RKO (cell line): ENCODE measurements at regions not wholly inside any gene's neighbourhood (a gene's known extent, or its start where the extent isn't known, plus 50 kb on each side); places are given as distances from the start of the nearest gene placed in this dataset.
A peak's percentile ranks its signal among the peaks of the same experiment; 100 is the strongest.
"Not testable (repeated sequence)": the region's sequence is repeated elsewhere in the genome, so short reads cannot be mapped to it uniquely, and the experiment has no call there.

Source experiments
- DNase-seq: peaks from one replicate; pipeline ENCODE4 v3.0.0-alpha.2; 2016; ENCODE audit warnings: low spot score

- no peak for DNase-seq
These were observed 98.3 kb upstream of the PHACTR1 start for GRCh38 chr6:12618296-12618695.

GRCh38 chr6:12621754-12622153 lies 94.8 kb upstream of the PHACTR1 start:
- DNase-seq = no peak

- DNase-seq = no peak
These were observed 94.0 kb upstream of the PHACTR1 start for GRCh38 chr6:12622566-12622965.

- no peak for DNase-seq
These were observed 92.3 kb upstream of the PHACTR1 start for GRCh38 chr6:12624142-12624837.

GRCh38 chr6:12627053-12627452 lies 89.5 kb upstream of the PHACTR1 start:
- no peak for DNase-seq

GRCh38 chr6:12628327-12628726 lies 88.2 kb upstream of the PHACTR1 start:
- no peak for DNase-seq

GRCh38 chr6:12633746-12634145 lies 82.8 kb upstream of the PHACTR1 start:
- DNase-seq = not testable (repeated sequence)

GRCh38 chr6:12635375-12635774 lies 81.2 kb upstream of the PHACTR1 start:
- DNase-seq = no peak

GRCh38 chr6:12635813-12636212 lies 80.8 kb upstream of the PHACTR1 start:
- no peak for DNase-seq

GRCh38 chr6:12636336-12636735 lies 80.2 kb upstream of the PHACTR1 start:
- DNase-seq = no peak

GRCh38 chr6:12637960-12638641 lies 78.5 kb upstream of the PHACTR1 start:
- DNase-seq = peak; percentile 82

- DNase-seq = no peak
These were observed 76.1 kb upstream of the PHACTR1 start for GRCh38 chr6:12640438-12640837.

GRCh38 chr6:12641785-12642184 lies 74.8 kb upstream of the PHACTR1 start:
- DNase-seq = not testable (repeated sequence)

- no peak for DNase-seq
These were observed 70.6 kb upstream of the PHACTR1 start for GRCh38 chr6:12645941-12646340.

GRCh38 chr6:12648171-12648570 lies 68.4 kb upstream of the PHACTR1 start:
- no peak for DNase-seq

- no peak for DNase-seq
These were observed 67.2 kb upstream of the PHACTR1 start for GRCh38 chr6:12649325-12649724.

- DNase-seq = no peak
These were observed 63.1 kb upstream of the PHACTR1 start for GRCh38 chr6:12653486-12653885.

GRCh38 chr6:12654107-12654506 lies 62.5 kb upstream of the PHACTR1 start:
- no peak for DNase-seq

- DNase-seq = no peak
These were observed 62.1 kb upstream of the PHACTR1 start for GRCh38 chr6:12654514-12654913.

GRCh38 chr6:12656906-12657305 lies 59.7 kb upstream of the PHACTR1 start:
- DNase-seq = no peak

GRCh38 chr6:12657884-12658283 lies 58.7 kb upstream of the PHACTR1 start:
- DNase-seq = no peak

- no peak for DNase-seq
These were observed 55.0 kb upstream of the PHACTR1 start for GRCh38 chr6:12661432-12662089.
